GM23248 (cell line): ENCODE measurements at regions not wholly inside any gene's neighbourhood (a gene's known extent, or its start where the extent isn't known, plus 50 kb on each side); places are given as distances from the start of the nearest gene placed in this dataset.

Experiments used
- DNase-seq: peaks from one replicate; pipeline ENCODE4 v3.0.0-alpha.2; 2015
- H2AFZ ChIP-seq: fragments of 200-600 bp; sonication (generic); 2 replicates; pipeline ENCODE4 v1.6.1; 2016; ENCODE audit warnings: antibody characterized with exemption
- H3F3A ChIP-seq: fragments of 200-600 bp; sonication (generic); 2 replicates; pipeline ENCODE4 v1.6.1; 2016; ENCODE audit warnings: mild to moderate bottlenecking, antibody characterized with exemption, mixed run types; ENCODE audit not compliant: insufficient read depth
- H3K27ac ChIP-seq: fragments of 200-600 bp; sonication (generic); 2 replicates; pipeline ENCODE4 v1.5.1; 2016; ENCODE audit warnings: mild to moderate bottlenecking
- H3K27me3 ChIP-seq: fragments of 200-600 bp; sonication (generic); replicated peaks from 2 replicates; pipeline ENCODE4 v1.6.1; 2016; ENCODE audit warnings: mild to moderate bottlenecking; ENCODE audit not compliant: insufficient read depth
- H3K36me3 ChIP-seq: fragments of 200-600 bp; sonication (generic); 2 replicates; pipeline ENCODE4 v1.6.1; 2016; ENCODE audit warnings: low read depth, mild to moderate bottlenecking
- H3K4me1 ChIP-seq: fragments of 200-600 bp; sonication (generic); 2 replicates; pipeline ENCODE4 v1.6.1; 2016; ENCODE audit warnings: mild to moderate bottlenecking; ENCODE audit not compliant: insufficient read depth
- H3K4me2 ChIP-seq: fragments of 200-600 bp; sonication (generic); one replicate; pipeline ENCODE4 v1.6.1; 2016; ENCODE audit warnings: mild to moderate bottlenecking; ENCODE audit not compliant: unreplicated experiment
- H3K4me3 ChIP-seq: fragments of 200-600 bp; sonication (generic); 2 replicates; pipeline ENCODE4 v1.5.1; 2016; ENCODE audit warnings: mild to moderate bottlenecking
- H3K79me2 ChIP-seq: fragments of 200-600 bp; sonication (generic); 2 replicates; pipeline ENCODE4 v1.6.1; 2016; ENCODE audit warnings: mild to moderate bottlenecking; ENCODE audit not compliant: insufficient read depth
- H3K9ac ChIP-seq: fragments of 200-600 bp; sonication (generic); 2 replicates; pipeline ENCODE4 v1.6.1; 2016; ENCODE audit warnings: mild to moderate bottlenecking
- H3K9me2 ChIP-seq: fragments of 200-600 bp; sonication (generic); 2 replicates; pipeline ENCODE4 v1.6.1; 2016; ENCODE audit warnings: mixed run types, mild to moderate bottlenecking, moderate library complexity; ENCODE audit not compliant: insufficient read depth
- H3K9me3 ChIP-seq: fragments of 200-600 bp; sonication (generic); one replicate; pipeline ENCODE4 v1.6.1; 2017; ENCODE audit warnings: low read depth
- H4K20me1 ChIP-seq: fragments of 200-600 bp; sonication (generic); 2 replicates; pipeline ENCODE4 v1.6.0; 2016; ENCODE audit not compliant: insufficient read depth
- EZH2 ChIP-seq: fragments of 200-600 bp; sonication (generic); IDR thresholded peaks from 2 replicates; pipeline ENCODE4 v1.6.1; 2018; ENCODE audit warnings: antibody characterized with exemption, mild to moderate bottlenecking; ENCODE audit not compliant: insufficient read depth, poor library complexity, severe bottlenecking
- EZH2phosphoT487 ChIP-seq: fragments of 200-600 bp; sonication (generic); IDR thresholded peaks from 2 replicates; pipeline ENCODE4 v1.6.1; 2018; ENCODE audit warnings: antibody characterized with exemption, moderate library complexity, mild to moderate bottlenecking, low read depth; ENCODE audit not compliant: insufficient read depth
- WGBS, 2 experiments: methylation state at CpG; one replicate each; pipeline ENCODE4 v1.1.6; 2015 to 2017; ENCODE audit warnings: low lambda C conversion rate in 2 of 2, low coverage in 1 of 2; ENCODE audit errors: missing lambda C conversion rate in 2 of 2; 5-methylcytosine and 5-hydroxymethylcytosine counted together
- in situ Hi-C: fragments of 300-500 bp; cut with MboI; formaldehyde crosslinking; loops from 2 replicates; pipeline ENCODE4 v1.15.0; 2020

DNA sequence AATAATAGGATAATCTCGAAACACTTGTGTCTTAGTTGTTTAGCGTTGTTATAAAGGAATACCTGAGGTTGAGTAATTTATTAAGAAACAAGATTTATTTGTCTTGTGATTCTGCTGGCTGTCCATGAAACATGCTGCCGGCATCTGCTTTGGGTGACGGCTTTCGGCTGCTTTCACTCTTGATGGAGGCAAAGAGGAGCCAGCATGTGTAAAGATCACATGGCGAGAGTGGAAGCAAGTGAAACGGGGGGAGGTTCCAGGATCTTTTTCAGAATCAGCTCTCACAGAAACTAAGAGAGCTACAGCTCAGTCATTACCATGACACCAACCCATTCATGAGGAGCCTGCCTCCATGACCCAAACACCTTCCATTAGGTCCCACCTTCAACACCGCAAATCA, 402.8 kb downstream of the CDC14C start:
- H3K36me3 ChIP-seq, result no peaks in the 10 kb centered on the region
- no peaks in the 10 kb centered on the region for H4K20me1 ChIP-seq
- no peak overlapping the region for H3K4me2 ChIP-seq
- H3K9ac ChIP-seq, result no peak overlapping the region
- H3K4me3 ChIP-seq, result no peak overlapping the region
- H3K9me2 ChIP-seq, result no peaks in the 10 kb centered on the region
- DNase-seq, result no peak
- in situ Hi-C loops, result no loop called here
- H2AFZ ChIP-seq, result no peak overlapping the region
- WGBS, 2 experiments, result 29 to 30% methylated on average over 8 of the region's 8 CpGs
- H3K9me3 ChIP-seq, result no peaks in the 10 kb centered on the region
- H3K4me1 ChIP-seq, result no peaks in the 10 kb centered on the region
- H3K27ac ChIP-seq, result no peak overlapping the region
- no peak for TF ChIP-seq EZH2phosphoT487
- TF ChIP-seq EZH2, result no peak
- H3K79me2 ChIP-seq, result no peaks in the 10 kb centered on the region
- H3K27me3 ChIP-seq, result no peaks in the 10 kb centered on the region
- H3F3A ChIP-seq, result no peaks in the 10 kb centered on the region

GRCh38 chr7:49333180-49333881, 409.0 kb downstream of the CDC14C start:
- H3K4me2 ChIP-seq, result no peak overlapping the region
- no peak for DNase-seq
- in situ Hi-C loops, result no loop called here
- H3K4me1 ChIP-seq, result no peaks in the 10 kb centered on the region
- H3K9me2 ChIP-seq, result no peaks in the 10 kb centered on the region
- TF ChIP-seq EZH2phosphoT487 (no peak), EZH2 (no peak)
- H3K27me3 ChIP-seq, result no peaks in the 10 kb centered on the region
- H3F3A ChIP-seq, result no peaks in the 10 kb centered on the region
- H3K9me3 ChIP-seq, result peaks cover 3% of the 10 kb centered on the region
- H3K9ac ChIP-seq, result no peak overlapping the region
- no peaks in the 10 kb centered on the region for H4K20me1 ChIP-seq
- no peaks in the 10 kb centered on the region for H3K36me3 ChIP-seq
- no peak overlapping the region for H3K4me3 ChIP-seq
- 15 to 24% methylated on average over 4 of the region's 4 CpGs for WGBS, 2 experiments
- H2AFZ ChIP-seq, result no peak overlapping the region
- no peak overlapping the region for H3K27ac ChIP-seq
- H3K79me2 ChIP-seq, result no peaks in the 10 kb centered on the region

DNA sequence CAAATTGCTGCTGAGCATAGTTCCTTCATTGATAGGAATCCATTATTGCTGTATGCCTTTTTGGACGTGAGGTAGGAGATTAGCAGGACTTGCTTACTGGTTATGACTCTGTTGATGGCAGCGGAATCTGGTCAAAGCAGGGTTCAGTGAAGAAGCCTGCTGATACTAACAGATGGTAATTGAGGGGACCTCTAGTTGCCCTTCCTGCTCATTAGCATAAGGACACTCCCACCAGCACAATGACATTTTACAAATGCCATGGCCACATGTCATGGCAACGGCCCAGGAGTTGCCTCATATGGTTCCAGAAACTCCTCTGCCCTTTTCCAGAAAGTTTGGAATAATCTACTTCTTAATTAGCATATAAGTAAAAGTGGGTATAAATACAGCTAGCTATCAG, 417.5 kb downstream of the CDC14C start:
- Histone ChIP-seq H3K9me2 (no peaks in the 10 kb centered on the region), H3K9me3 (no peaks in the 10 kb centered on the region), H3F3A (no peaks in the 10 kb centered on the region), H3K4me3 (no peak overlapping the region), H3K36me3 (no peaks in the 10 kb centered on the region), H3K27me3 (no peaks in the 10 kb centered on the region), H3K9ac (no peak overlapping the region), H3K4me1 (no peaks in the 10 kb centered on the region), H2AFZ (no peak overlapping the region), H3K79me2 (no peaks in the 10 kb centered on the region), H3K4me2 (no peak overlapping the region), H4K20me1 (no peaks in the 10 kb centered on the region), H3K27ac (no peak overlapping the region)
- TF ChIP-seq EZH2phosphoT487, result no peak
- no peak for TF ChIP-seq EZH2
- no peak for DNase-seq
- in situ Hi-C loops, result no loop called here
- 10 to 28% methylated on average over 3 of the region's 3 CpGs for WGBS, 2 experiments

- Histone ChIP-seq H3K27ac (no peak overlapping the region), H3K36me3 (no peaks in the 10 kb centered on the region), H3K4me2 (no peak overlapping the region), H3F3A (no peaks in the 10 kb centered on the region), H3K27me3 (no peaks in the 10 kb centered on the region), H3K9me2 (no peaks in the 10 kb centered on the region), H3K9ac (no peak overlapping the region), H3K79me2 (no peaks in the 10 kb centered on the region), H2AFZ (no peak overlapping the region), H3K4me1 (no peaks in the 10 kb centered on the region), H3K4me3 (no peak overlapping the region), H3K9me3 (no peaks in the 10 kb centered on the region), H4K20me1 (no peaks in the 10 kb centered on the region)
- no peak for TF ChIP-seq EZH2
- TF ChIP-seq EZH2phosphoT487, result no peak
- 5 to 7% methylated on average over 1 of the region's 1 CpG for WGBS, 2 experiments
- no peak for DNase-seq
- in situ Hi-C loops, result no loop called here
These were observed 420.2 kb downstream of the CDC14C start for GRCh38 chr7:49344556-49344955.
